ENCODE measurements at regions not wholly inside any gene's neighbourhood (a gene's known extent, or its start where the extent isn't known, plus 50 kb on each side); places are given as distances from the start of the nearest gene placed in this dataset.
A peak's percentile ranks its signal among the peaks of the same experiment; 100 is the strongest.

- Histone ChIP-seq H3K27me3 (no peaks in the 10 kb centered on the region), H3K9me3 (replicated peaks in 1 of 11) (peaks cover 17 to 83% (median 64%) of the 10 kb centered on the region in 11 experiments; a peak in 20 of 22 replicates), H4K20me1 (no peaks in the 10 kb centered on the region), H3K27ac (no peak overlapping the region), H3K9ac (no peak overlapping the region), H3K4me2 (no peak overlapping the region), H3K4me3 (no peak overlapping the region), H3K36me3 (no peaks in the 10 kb centered on the region; a peak in 1 of 22 replicates), H3K4me1 (0 out of 20 replicates have a peak, but pooled peaks cover 0 to 3% (median 0%) of the 10 kb centered on the region in 10 experiments)
- TF ChIP-seq Cebpa-rat (IDR thresholded peaks at IDR 0.05) = no peak
Observed at GRCh38 chr21:15401331-15401730, 328.5 kb upstream of the USP25 start.

- Histone ChIP-seq H3K4me3 (no peak overlapping the region), H3K27me3 (no peaks in the 10 kb centered on the region), H3K4me1 (no peaks in the 10 kb centered on the region), H3K9ac (no peak overlapping the region), H3K27ac (no peak overlapping the region), H4K20me1 (no peaks in the 10 kb centered on the region), H3K36me3 (no peaks in the 10 kb centered on the region; a peak in 1 of 22 replicates), H3K9me3 (replicated peaks in 1 of 11) (peaks cover 21 to 96% (median 76%) of the 10 kb centered on the region in 11 experiments; a peak in 21 of 22 replicates), H3K4me2 (no peak overlapping the region)
- TF ChIP-seq Cebpa-rat (IDR thresholded peaks at IDR 0.05) = no peak
Observed at GRCh38 chr21:15405214-15405613, 324.6 kb upstream of the USP25 start.

GRCh38 chr21:15406791-15407190 lies 323.0 kb upstream of the USP25 start:
- no peaks in the 10 kb centered on the region for H3K27me3 ChIP-seq

GRCh38 chr21:15407585-15407984 lies 322.2 kb upstream of the USP25 start:
- Histone ChIP-seq H3K27me3 (no peaks in the 10 kb centered on the region), H3K27ac (no peak overlapping the region), H3K9ac (no peak overlapping the region), H3K9me3 (replicated peaks in 1 of 11) (peaks cover 39 to 99% (median 87%) of the 10 kb centered on the region in 11 experiments), H4K20me1 (no peaks in the 10 kb centered on the region), H3K4me3 (no peak overlapping the region), H3K36me3 (peaks cover 0 to 15% (median 3%) of the 10 kb centered on the region in 11 experiments; a peak in 6 of 22 replicates), H3K4me1 (0 out of 20 replicates have a peak, but pooled peaks cover 0 to 2% (median 0%) of the 10 kb centered on the region in 10 experiments), H3K4me2 (no peak overlapping the region)
- TF ChIP-seq Cebpa-rat (IDR thresholded peaks at IDR 0.05) = no peak

More at GRCh38 chr21:15406791-15407190, 323.0 kb upstream of the USP25 start:
- H4K20me1 ChIP-seq = no peaks in the 10 kb centered on the region
- no peak overlapping the region for H3K9ac ChIP-seq
- peaks cover 31 to 99% (median 81%) of the 10 kb centered on the region in 11 experiments for H3K9me3 ChIP-seq (replicated peaks in 1 of 11)
- H3K4me3 ChIP-seq = no peak overlapping the region
- H3K4me2 ChIP-seq = no peak overlapping the region
- peaks cover 0 to 10% (median 0%) of the 10 kb centered on the region in 11 experiments; a peak in 4 of 22 replicates for H3K36me3 ChIP-seq
- H3K4me1 ChIP-seq = no peaks in the 10 kb centered on the region
- TF ChIP-seq Cebpa-rat (IDR thresholded peaks at IDR 0.05) = no peak
- H3K27ac ChIP-seq = no peak overlapping the region

- Histone ChIP-seq H4K20me1 (no peaks in the 10 kb centered on the region), H3K4me1 (0 out of 20 replicates have a peak, but pooled peaks cover 0 to 5% (median 0%) of the 10 kb centered on the region in 10 experiments), H3K9me3 (replicated peaks in 1 of 11) (peaks cover 44 to 99% (median 87%) of the 10 kb centered on the region in 11 experiments), H3K27ac (no peak overlapping the region), H3K27me3 (no peaks in the 10 kb centered on the region), H3K4me3 (no peak overlapping the region), H3K4me2 (no peak overlapping the region), H3K36me3 (peaks cover 0 to 19% (median 4%) of the 10 kb centered on the region in 11 experiments; a peak in 6 of 22 replicates), H3K9ac (no peak overlapping the region)
- TF ChIP-seq Cebpa-rat (IDR thresholded peaks at IDR 0.05) = no peak
Observed at GRCh38 chr21:15408089-15408488, 321.7 kb upstream of the USP25 start.

GRCh38 chr21:15409031-15409430 lies 320.8 kb upstream of the USP25 start:
- TF ChIP-seq Cebpa-rat (IDR thresholded peaks at IDR 0.05) = no peak
- Histone ChIP-seq H3K36me3 (peaks cover 0 to 21% (median 4%) of the 10 kb centered on the region in 11 experiments; a peak in 6 of 22 replicates), H3K27me3 (no peaks in the 10 kb centered on the region)

GRCh38 chr21:15410853-15411252 lies 318.9 kb upstream of the USP25 start:
- TF ChIP-seq Cebpa-rat (IDR thresholded peaks at IDR 0.05) = no peak
- Histone ChIP-seq H4K20me1 (no peaks in the 10 kb centered on the region), H3K4me3 (no peak overlapping the region), H3K27me3 (no peaks in the 10 kb centered on the region), H3K4me2 (no peak overlapping the region), H3K27ac (no peak overlapping the region), H3K4me1 (peaks cover 8 to 22% (median 16%) of the 10 kb centered on the region in 10 experiments), H3K9ac (no peak overlapping the region), H3K36me3 (peaks cover 0 to 21% (median 4%) of the 10 kb centered on the region in 11 experiments; a peak in 5 of 22 replicates), H3K9me3 (replicated peaks in 1 of 11) (peaks cover 35 to 87% (median 69%) of the 10 kb centered on the region in 11 experiments)

More at GRCh38 chr21:15409031-15409430, 320.8 kb upstream of the USP25 start:
- Histone ChIP-seq H3K9me3 (replicated peaks in 1 of 11) (peaks cover 46 to 99% (median 87%) of the 10 kb centered on the region in 11 experiments), H4K20me1 (no peaks in the 10 kb centered on the region), H3K27ac (no peak overlapping the region), H3K4me2 (no peak overlapping the region), H3K4me1 (peaks cover 0 to 7% (median 4%) of the 10 kb centered on the region in 10 experiments; a peak in 6 of 20 replicates), H3K9ac (no peak overlapping the region), H3K4me3 (no peak overlapping the region)

- Histone ChIP-seq H3K9ac (no peak overlapping the region), H3K27me3 (no peaks in the 10 kb centered on the region), H3K27ac (peak overlapping the region in 6 of 11 experiments; percentile 5 to 54 (median 43); a peak in 10 of 22 replicates), H3K4me3 (peak overlapping the region in 1 of 10 experiments; percentile 4; a peak in 2 of 20 replicates), H3K9me3 (replicated peaks in 1 of 11) (peaks cover 30 to 69% (median 54%) of the 10 kb centered on the region in 11 experiments), H3K4me2 (peak overlapping the region in 4 of 11 experiments; percentile 3 to 27 (median 16); a peak in 3 of 22 replicates), H4K20me1 (no peaks in the 10 kb centered on the region), H3K4me1 (peaks cover 11 to 52% (median 37%) of the 10 kb centered on the region in 10 experiments), H3K36me3 (peaks cover 0 to 21% (median 4%) of the 10 kb centered on the region in 11 experiments; a peak in 5 of 22 replicates)
- TF ChIP-seq Cebpa-rat (IDR thresholded peaks at IDR 0.05) = peak in 2 of 11 experiments; percentile 34 to 44; a peak in 1 of 22 replicates
Observed at GRCh38 chr21:15414057-15414456, 315.7 kb upstream of the USP25 start.

- TF ChIP-seq Cebpa-rat (IDR thresholded peaks at IDR 0.05) = no peak
- H3K9ac ChIP-seq = peak overlapping the region in 3 of 11 experiments; percentile 8 to 38 (median 13); a peak in 5 of 22 replicates
- peaks cover 30 to 69% (median 58%) of the 10 kb centered on the region in 11 experiments for H3K9me3 ChIP-seq (replicated peaks in 1 of 11)
- 0 out of 20 replicates have a peak overlapping the region, but pooled peaks of 1 of the 10 experiments have one; percentile 27 for H3K4me3 ChIP-seq
- peaks cover 11 to 59% (median 37%) of the 10 kb centered on the region in 10 experiments for H3K4me1 ChIP-seq
- H3K4me2 ChIP-seq = peak overlapping the region; percentile 5 to 90 (median 65); a peak in 20 of 22 replicates
- H3K27me3 ChIP-seq = no peaks in the 10 kb centered on the region
- H4K20me1 ChIP-seq = no peaks in the 10 kb centered on the region
- H3K27ac ChIP-seq = peak overlapping the region in 8 of 11 experiments; percentile 26 to 50 (median 39); a peak in 12 of 22 replicates
- H3K36me3 ChIP-seq = peaks cover 0 to 30% (median 4%) of the 10 kb centered on the region in 11 experiments; a peak in 5 of 22 replicates
Observed at GRCh38 chr21:15415541-15416261, 314.1 kb upstream of the USP25 start.
